ENCODE measurements at regions not wholly inside any gene's neighbourhood (a gene's known extent, or its start where the extent isn't known, plus 50 kb on each side); places are given as distances from the start of the nearest gene placed in this dataset.

DNA sequence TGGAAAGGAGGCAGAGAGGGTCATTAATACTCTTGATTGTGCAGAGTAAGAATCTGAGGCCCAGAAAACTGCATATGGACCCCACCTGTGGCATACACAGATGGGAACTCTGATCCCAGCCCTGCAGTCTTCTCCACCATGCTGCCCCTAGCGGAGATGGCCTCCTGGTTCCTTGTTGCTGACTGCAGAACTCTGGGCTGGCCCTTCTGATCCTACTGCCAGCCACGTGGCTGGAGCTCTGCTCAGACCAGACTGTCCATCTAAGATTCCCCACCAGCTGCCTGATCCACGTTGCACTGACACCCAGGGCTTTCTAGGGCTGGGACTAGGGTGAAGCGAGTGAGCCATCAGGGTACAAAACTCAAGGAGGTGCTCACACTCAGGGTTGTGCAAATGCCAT, 245.7 kb upstream of the NR4A3 start:
- Histone ChIP-seq H3K4me1 (ENCODE audit: insufficient read depth) (no peaks in the 10 kb centered on the region), H3K4me2 (ENCODE audit: unreplicated experiment) (no peak overlapping the region), H3K9ac (no peak overlapping the region), H3K36me3 (ENCODE audit: low read depth) (no peaks in the 10 kb centered on the region), H2AFZ (no peak overlapping the region), H3K9me2 (ENCODE audit: insufficient read depth) (no peaks in the 10 kb centered on the region), H3K27ac (no peak overlapping the region), H3K4me3 (no peak overlapping the region), H3K9me3 (ENCODE audit: low read depth) (no peaks in the 10 kb centered on the region), H4K20me1 (ENCODE audit: insufficient read depth) (no peaks in the 10 kb centered on the region), H3K79me2 (ENCODE audit: insufficient read depth) (no peaks in the 10 kb centered on the region), H3F3A (ENCODE audit: insufficient read depth) (no peaks in the 10 kb centered on the region), H3K27me3 (replicated peaks; ENCODE audit: insufficient read depth) (no peaks in the 10 kb centered on the region; the same call in none of the 2 replicates)
- in situ Hi-C loops (cut with MboI), result no loop called here
- no peak for TF ChIP-seq EZH2 (IDR thresholded peaks at IDR 0.05; ENCODE audit: insufficient read depth, poor library complexity, severe bottlenecking)
- TF ChIP-seq EZH2phosphoT487 (IDR thresholded peaks at IDR 0.05; ENCODE audit: insufficient read depth, low read depth), result no peak
- 56 to 64% methylated on average over 4 of the region's 4 CpGs for WGBS, 2 experiments (ENCODE audit: low coverage in 1 of 2, low lambda C conversion rate in 2 of 2, missing lambda C conversion rate in 2 of 2)
- DNase-seq, result no peak

DNA sequence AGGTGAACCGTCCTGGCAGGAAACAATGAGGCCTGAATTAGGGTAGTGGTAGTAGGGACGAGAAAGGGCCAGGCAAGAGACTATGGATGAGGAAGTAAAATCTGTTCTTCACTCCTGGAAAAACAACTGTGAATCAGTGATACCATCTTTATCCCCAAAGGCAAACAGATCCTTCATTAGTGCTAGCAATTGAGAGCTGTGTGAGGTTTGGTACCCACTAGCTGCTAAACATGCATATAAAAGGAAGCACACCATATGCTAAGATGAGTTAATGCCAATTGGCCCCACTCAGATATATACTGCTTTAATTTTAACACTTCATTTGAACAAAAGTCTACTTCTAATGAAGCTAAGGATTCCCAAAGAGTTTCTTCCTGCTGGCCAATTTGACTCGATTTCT, 244.8 kb upstream of the NR4A3 start:
- H4K20me1 ChIP-seq (ENCODE audit: insufficient read depth), result no peaks in the 10 kb centered on the region

DNA sequence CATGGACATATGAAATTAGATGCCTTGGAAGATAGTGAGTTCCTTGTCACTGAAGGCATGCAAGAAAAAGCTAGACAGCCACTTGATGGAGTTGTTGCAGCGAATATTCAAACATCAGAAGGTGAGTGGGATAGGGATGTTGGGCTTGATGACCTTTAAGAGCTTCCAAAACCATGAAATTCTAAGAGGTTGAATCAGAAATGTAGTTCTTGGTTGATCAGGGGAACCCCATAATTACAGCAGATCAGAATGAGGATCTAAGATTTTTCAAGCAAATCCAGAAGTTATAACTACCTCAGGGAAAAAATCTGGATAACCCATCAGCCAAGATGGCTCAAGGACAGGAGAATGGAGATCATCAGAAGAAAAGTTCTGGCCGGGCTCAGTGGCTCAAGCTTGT, 244.3 kb upstream of the NR4A3 start:
- in situ Hi-C loops (cut with MboI), result no loop called here
- no peaks in the 10 kb centered on the region for H3K4me1 ChIP-seq (ENCODE audit: insufficient read depth)
- TF ChIP-seq EZH2phosphoT487 (IDR thresholded peaks at IDR 0.05; ENCODE audit: insufficient read depth, low read depth) (no peak), EZH2 (IDR thresholded peaks at IDR 0.05; ENCODE audit: insufficient read depth, poor library complexity, severe bottlenecking) (no peak)
- H2AFZ ChIP-seq, result no peak overlapping the region
- no peaks in the 10 kb centered on the region for H4K20me1 ChIP-seq (ENCODE audit: insufficient read depth)
- H3K9me2 ChIP-seq (ENCODE audit: insufficient read depth), result no peaks in the 10 kb centered on the region
- no peaks in the 10 kb centered on the region; the same call in 1 of the 2 replicates for H3K27me3 ChIP-seq (replicated peaks; ENCODE audit: insufficient read depth)
- no peak overlapping the region for H3K4me3 ChIP-seq
- no peak for DNase-seq
- no peaks in the 10 kb centered on the region for H3K9me3 ChIP-seq (ENCODE audit: low read depth)
- 57 to 74% methylated on average over 2 of the region's 2 CpGs for WGBS, 2 experiments (ENCODE audit: low coverage in 1 of 2, low lambda C conversion rate in 2 of 2, missing lambda C conversion rate in 2 of 2)
- no peaks in the 10 kb centered on the region for H3K36me3 ChIP-seq (ENCODE audit: low read depth)
- no peaks in the 10 kb centered on the region for H3K79me2 ChIP-seq (ENCODE audit: insufficient read depth)
- H3K4me2 ChIP-seq (ENCODE audit: unreplicated experiment), result no peak overlapping the region
- H3F3A ChIP-seq (ENCODE audit: insufficient read depth), result no peaks in the 10 kb centered on the region
- no peak overlapping the region for H3K27ac ChIP-seq
- no peak overlapping the region for H3K9ac ChIP-seq

More for the DNA sequence above, 244.8 kb upstream of the NR4A3 start:
- no peaks in the 10 kb centered on the region for H3F3A ChIP-seq (ENCODE audit: insufficient read depth)
- H3K4me3 ChIP-seq, result no peak overlapping the region
- 70 to 80% methylated on average over 3 of the region's 3 CpGs for WGBS, 2 experiments (ENCODE audit: low coverage in 1 of 2, low lambda C conversion rate in 2 of 2, missing lambda C conversion rate in 2 of 2)
- no peak for DNase-seq
- no peaks in the 10 kb centered on the region; the same call in none of the 2 replicates for H3K27me3 ChIP-seq (replicated peaks; ENCODE audit: insufficient read depth)
- no peaks in the 10 kb centered on the region for H3K36me3 ChIP-seq (ENCODE audit: low read depth)
- H3K9me2 ChIP-seq (ENCODE audit: insufficient read depth), result no peaks in the 10 kb centered on the region
- no peak overlapping the region for H3K4me2 ChIP-seq (ENCODE audit: unreplicated experiment)
- no peaks in the 10 kb centered on the region for H3K79me2 ChIP-seq (ENCODE audit: insufficient read depth)
- no peak overlapping the region for H2AFZ ChIP-seq
- H3K27ac ChIP-seq, result no peak overlapping the region
- in situ Hi-C loops (cut with MboI), result no loop called here
- H3K9ac ChIP-seq, result no peak overlapping the region
- H3K9me3 ChIP-seq (ENCODE audit: low read depth), result no peaks in the 10 kb centered on the region
- no peaks in the 10 kb centered on the region for H3K4me1 ChIP-seq (ENCODE audit: insufficient read depth)
- TF ChIP-seq EZH2 (IDR thresholded peaks at IDR 0.05; ENCODE audit: insufficient read depth, poor library complexity, severe bottlenecking) (no peak), EZH2phosphoT487 (IDR thresholded peaks at IDR 0.05; ENCODE audit: insufficient read depth, low read depth) (no peak)

DNA sequence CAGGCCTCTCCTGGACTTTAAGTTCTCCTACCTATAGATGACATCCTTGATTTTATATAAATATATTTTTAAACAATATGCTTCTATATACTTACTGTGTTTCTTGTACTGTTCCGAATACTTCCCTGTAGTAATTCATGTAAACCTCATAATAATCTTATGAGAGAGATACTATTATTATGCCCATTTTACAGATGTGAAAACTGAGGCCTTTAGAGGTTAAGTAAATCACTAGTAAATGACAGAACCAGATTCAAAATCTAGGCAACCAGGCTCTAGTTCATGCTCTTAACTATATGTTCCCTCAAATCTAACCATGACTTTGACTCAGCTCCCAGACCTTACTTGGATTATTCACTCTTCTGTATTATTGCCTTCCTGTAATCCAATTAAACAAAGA, 243.0 kb upstream of the NR4A3 start:
- no peak for DNase-seq
- no peak for TF ChIP-seq EZH2phosphoT487 (IDR thresholded peaks at IDR 0.05; ENCODE audit: insufficient read depth, low read depth)
- TF ChIP-seq EZH2 (IDR thresholded peaks at IDR 0.05; ENCODE audit: insufficient read depth, poor library complexity, severe bottlenecking), result no peak
- H3K9me2 ChIP-seq (ENCODE audit: insufficient read depth), result no peaks in the 10 kb centered on the region
- no peaks in the 10 kb centered on the region for H3K36me3 ChIP-seq (ENCODE audit: low read depth)
- H3K27me3 ChIP-seq (replicated peaks; ENCODE audit: insufficient read depth), result no peaks in the 10 kb centered on the region; the same call in 1 of the 2 replicates
- H3K79me2 ChIP-seq (ENCODE audit: insufficient read depth), result no peaks in the 10 kb centered on the region
- no peaks in the 10 kb centered on the region for H3F3A ChIP-seq (ENCODE audit: insufficient read depth)
- H2AFZ ChIP-seq, result no peak overlapping the region
- no peaks in the 10 kb centered on the region for H4K20me1 ChIP-seq (ENCODE audit: insufficient read depth)
- 51 to 59% methylated on average over 1 of the region's 1 CpG for WGBS, 2 experiments (ENCODE audit: low coverage in 1 of 2, low lambda C conversion rate in 2 of 2, missing lambda C conversion rate in 2 of 2)
- no peak overlapping the region for H3K9ac ChIP-seq
- H3K27ac ChIP-seq, result no peak overlapping the region
- no peak overlapping the region for H3K4me2 ChIP-seq (ENCODE audit: unreplicated experiment)
- no peak overlapping the region for H3K4me3 ChIP-seq
- H3K9me3 ChIP-seq (ENCODE audit: low read depth), result no peaks in the 10 kb centered on the region
- no peaks in the 10 kb centered on the region for H3K4me1 ChIP-seq (ENCODE audit: insufficient read depth)
- in situ Hi-C loops (cut with MboI), result no loop called here

DNA sequence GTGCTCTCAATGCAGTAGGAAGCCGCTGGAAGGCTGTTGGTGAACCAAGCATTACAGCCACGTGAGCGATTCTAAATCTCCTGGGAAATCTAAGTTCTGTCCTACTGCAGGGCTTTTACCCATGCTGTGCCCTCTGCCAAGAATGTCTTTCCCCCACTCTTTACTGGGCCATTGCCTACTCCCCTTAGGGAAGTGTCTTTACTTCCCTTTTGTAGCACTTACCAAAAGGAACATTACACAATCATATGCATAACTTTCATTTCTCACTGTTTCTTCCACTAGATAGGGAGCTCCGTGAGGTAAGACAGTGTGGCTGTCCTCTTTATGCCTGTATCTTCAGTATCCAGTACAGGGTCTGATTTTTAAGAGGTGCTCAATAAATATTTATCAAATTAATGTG, 241.7 kb upstream of the NR4A3 start:
- in situ Hi-C loops (cut with MboI), result no loop called here
- no peaks in the 10 kb centered on the region for H3K36me3 ChIP-seq (ENCODE audit: low read depth)
- TF ChIP-seq EZH2phosphoT487 (IDR thresholded peaks at IDR 0.05; ENCODE audit: insufficient read depth, low read depth) (no peak), EZH2 (IDR thresholded peaks at IDR 0.05; ENCODE audit: insufficient read depth, poor library complexity, severe bottlenecking) (no peak)
- no peaks in the 10 kb centered on the region; the same call in 1 of the 2 replicates for H3K27me3 ChIP-seq (replicated peaks; ENCODE audit: insufficient read depth)
- no peak overlapping the region for H3K4me3 ChIP-seq
- H3K4me2 ChIP-seq (ENCODE audit: unreplicated experiment), result no peak overlapping the region
- H3K4me1 ChIP-seq (ENCODE audit: insufficient read depth), result no peaks in the 10 kb centered on the region
- H2AFZ ChIP-seq, result no peak overlapping the region
- no peak for DNase-seq
- no peaks in the 10 kb centered on the region for H3K9me3 ChIP-seq (ENCODE audit: low read depth)
- WGBS, 2 experiments (ENCODE audit: low coverage in 1 of 2, low lambda C conversion rate in 2 of 2, missing lambda C conversion rate in 2 of 2), result 59 to 66% methylated on average over 4 of the region's 4 CpGs
- H4K20me1 ChIP-seq (ENCODE audit: insufficient read depth), result no peaks in the 10 kb centered on the region
- H3K79me2 ChIP-seq (ENCODE audit: insufficient read depth), result no peaks in the 10 kb centered on the region
- H3K27ac ChIP-seq, result no peak overlapping the region
- no peaks in the 10 kb centered on the region for H3F3A ChIP-seq (ENCODE audit: insufficient read depth)
- H3K9me2 ChIP-seq (ENCODE audit: insufficient read depth), result no peaks in the 10 kb centered on the region
- no peak overlapping the region for H3K9ac ChIP-seq
